Esophagus squamous epithelium (tissue), 5 donors: ENCODE measurements at regions not wholly inside any gene's neighbourhood (a gene's known extent, or its start where the extent isn't known, plus 50 kb on each side); places are given as distances from the start of the nearest gene placed in this dataset.

ENCODE experiments used
- DNase-seq: peaks from one replicate; lab custom pipeline; 2025; lab: John Stamatoyannopoulos, UW
- H3K27ac ChIP-seq, 4 donors: fragments of 200-600 bp; sonication (generic); one replicate each; pipeline ENCODE4 v1.5.1; 2016 to 2019; ENCODE audit warnings: mild to moderate bottlenecking in 1 of 4
- H3K27me3 ChIP-seq, 4 donors: fragments of 200-600 bp; sonication (generic); 1 replicate in 3 of 4; 2 replicates in 1 of 4; pipeline versions ENCODE4 v1.5.1 to v1.6.0; 2017 to 2021; ENCODE audit warnings: antibody characterized with exemption in 1 of 4
- H3K36me3 ChIP-seq, 3 donors: fragments of 200-600 bp; sonication (generic); one replicate each; pipeline ENCODE4 v1.5.1; 2016 to 2019
- H3K4me1 ChIP-seq, 3 donors: fragments of 200-600 bp; sonication (generic); one replicate each; pipeline ENCODE4 v1.5.1; 2017 to 2019
- H3K4me3 ChIP-seq, 4 donors: fragments of 200-600 bp; sonication (generic); 1 replicate in 3 of 4; 2 replicates in 1 of 4; pipeline ENCODE4 v1.5.1; 2016 to 2019; ENCODE audit warnings: mild to moderate bottlenecking in 2 of 4, moderate library complexity in 1 of 4
- H3K9me3 ChIP-seq, 3 donors: fragments of 200-600 bp; sonication (generic); one replicate each; pipeline ENCODE4 v1.5.1; 2016 to 2019
- CTCF ChIP-seq, 6 experiments: fragments of 450-650 bp in 4 of 6; fragments of 200-600 bp in 2 of 6; sonication (generic) in 2 of 6; IDR thresholded peaks; one replicate each; pipeline ENCODE4 v1.5.1; 2016 to 2019; ENCODE audit warnings: antibody characterized with exemption in 6 of 6, mild to moderate bottlenecking in 4 of 6, moderate library complexity in 4 of 6
- POLR2A ChIP-seq, 4 donors: fragments of 450-650 bp; IDR thresholded peaks; one replicate each; pipeline ENCODE4 v1.6.1; 2017; ENCODE audit warnings: antibody characterized with exemption in 4 of 4, mild to moderate bottlenecking in 4 of 4, moderate library complexity in 3 of 4
- WGBS, 2 donors: methylation state at CpG; one replicate each; pipeline ENCODE4 v1.1.5; 2018; 5-methylcytosine and 5-hydroxymethylcytosine counted together
- intact Hi-C: fragments of 100-400 bp; cut with DNase I; formaldehyde crosslinking; loops from one replicate; pipeline ENCODE4 v1.15.0; 2022
- donor health status: DM: yes; HTN: yes; CAD: no.

DNA sequence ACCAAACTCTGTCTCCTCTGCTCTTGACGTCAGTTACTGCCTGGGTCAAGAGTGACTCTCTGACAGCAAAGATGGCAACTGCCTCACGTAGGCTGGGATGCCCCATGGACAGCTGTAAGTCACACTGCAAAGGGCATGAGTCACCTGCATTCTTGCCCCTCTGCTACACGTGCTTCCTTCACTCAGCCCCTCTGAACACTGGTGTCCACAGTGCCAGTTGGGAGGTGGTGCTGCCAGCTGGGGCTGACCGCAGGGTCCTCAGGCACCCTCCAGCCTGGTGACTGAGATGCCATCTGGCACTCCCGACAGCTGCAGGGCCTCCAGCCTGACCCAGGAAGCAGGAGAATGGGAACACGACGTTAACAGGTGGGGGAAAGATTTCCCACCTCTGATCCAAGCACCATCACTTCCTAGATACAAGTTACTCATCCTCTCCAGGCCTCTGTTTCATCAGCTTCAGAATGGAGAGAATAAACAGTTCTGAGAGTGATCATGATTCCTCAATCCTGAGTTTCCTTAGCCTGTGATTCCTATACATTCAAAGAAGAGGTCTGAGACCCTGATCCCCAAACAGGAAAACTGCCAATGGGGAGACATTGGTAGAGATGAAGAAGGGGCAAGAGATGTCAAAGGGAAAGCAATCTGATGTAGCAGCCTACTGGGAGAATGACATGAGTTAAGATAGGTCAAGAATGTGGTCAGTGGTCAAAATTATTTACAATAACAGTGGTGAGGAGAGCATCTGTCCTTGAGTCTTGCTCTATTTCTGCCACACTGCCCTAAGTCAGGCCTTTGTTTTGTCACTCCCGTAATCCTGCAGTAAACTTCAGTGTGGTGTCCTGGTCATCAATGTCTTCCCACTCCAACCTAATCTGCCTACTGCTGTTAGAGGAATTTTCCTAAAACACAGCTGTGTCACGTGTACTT lies 86.1 kb upstream of the BCL6 start:
- Histone ChIP-seq H3K27ac (no peak overlapping the region), H3K4me3 (no peak overlapping the region), H3K27me3 (no peaks in the 10 kb centered on the region), H3K36me3 (no peaks in the 10 kb centered on the region), H3K9me3 (no peaks in the 10 kb centered on the region), H3K4me1 (peaks cover 0 to 15% (median 0%) of the 10 kb centered on the region in 3 donors)
- no peak for TF ChIP-seq CTCF (IDR thresholded peaks at IDR 0.05)
- TF ChIP-seq POLR2A (IDR thresholded peaks at IDR 0.05): no peak
- 78 to 84% methylated on average over 4 to 7 of the region's 9 CpGs for WGBS, 2 donors
- intact Hi-C loops: no loop called here
- no peak for DNase-seq

DNA sequence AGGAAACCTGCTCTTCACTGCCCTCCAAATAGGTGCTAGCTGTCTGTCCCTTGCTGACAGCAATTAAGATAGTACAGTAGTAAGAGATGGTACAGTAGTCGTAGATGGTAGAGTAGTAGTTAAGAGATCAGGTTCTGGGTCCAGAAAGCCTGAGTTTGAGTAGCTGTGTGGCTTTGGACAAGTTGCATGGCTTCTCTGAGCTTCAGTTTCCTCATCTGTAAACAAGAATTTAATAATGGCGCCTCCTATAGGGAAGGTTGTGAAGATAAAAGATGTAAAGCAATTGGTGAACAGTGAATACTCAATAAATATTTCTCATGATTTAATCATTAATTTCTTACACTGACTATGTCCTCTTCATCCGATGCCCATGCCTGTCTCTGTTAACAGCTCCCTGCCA lies 86.9 kb upstream of the BCL6 start:
- intact Hi-C loops: no loop called here
- TF ChIP-seq CTCF (IDR thresholded peaks at IDR 0.05): peak in 1 of 6 experiments; percentile 24
- no peak for TF ChIP-seq POLR2A (IDR thresholded peaks at IDR 0.05)
- no peak for DNase-seq
- H3K36me3 ChIP-seq: no peaks in the 10 kb centered on the region
- WGBS, 2 donors: 84 to 85% methylated on average over 3 of the region's 3 CpGs
- H3K9me3 ChIP-seq: no peaks in the 10 kb centered on the region
- peaks cover 0 to 15% (median 0%) of the 10 kb centered on the region in 3 donors for H3K4me1 ChIP-seq
- no peak overlapping the region for H3K4me3 ChIP-seq
- H3K27me3 ChIP-seq: no peaks in the 10 kb centered on the region
- H3K27ac ChIP-seq: no peak overlapping the region

- Histone ChIP-seq H3K27ac (no peak overlapping the region), H3K27me3 (no peaks in the 10 kb centered on the region), H3K36me3 (no peaks in the 10 kb centered on the region), H3K4me1 (peaks cover 0 to 15% (median 0%) of the 10 kb centered on the region in 3 donors), H3K9me3 (no peaks in the 10 kb centered on the region), H3K4me3 (no peak overlapping the region)
- 88 to 94% methylated on average over 3 of the region's 3 CpGs for WGBS, 2 donors
- DNase-seq: no peak
- TF ChIP-seq POLR2A (IDR thresholded peaks at IDR 0.05) (no peak), CTCF (IDR thresholded peaks at IDR 0.05) (no peak)
- intact Hi-C loops: no loop called here
Measured at GRCh38 chr3:187833375-187833774, 88.1 kb upstream of the BCL6 start.

GRCh38 chr3:187833799-187834578 lies 88.7 kb upstream of the BCL6 start:
- no peak overlapping the region for H3K27ac ChIP-seq
- no peaks in the 10 kb centered on the region for H3K36me3 ChIP-seq
- H3K4me1 ChIP-seq: peaks cover 0 to 15% (median 0%) of the 10 kb centered on the region in 3 donors
- intact Hi-C loops: no loop called here
- 90 to 92% methylated on average over 3 to 8 of the region's 9 CpGs for WGBS, 2 donors
- H3K4me3 ChIP-seq: no peak overlapping the region
- DNase-seq: no peak
- TF ChIP-seq CTCF (IDR thresholded peaks at IDR 0.05) (no peak), POLR2A (IDR thresholded peaks at IDR 0.05) (no peak)
- no peaks in the 10 kb centered on the region for H3K9me3 ChIP-seq
- no peaks in the 10 kb centered on the region for H3K27me3 ChIP-seq
